Hepatocyte (in vitro differentiated cells): ENCODE measurements at regions not wholly inside any gene's neighbourhood (a gene's known extent, or its start where the extent isn't known, plus 50 kb on each side); places are given as distances from the start of the nearest gene placed in this dataset.

ENCODE experiments used
- EZH2 ChIP-seq: fragments of 200-600 bp; sonication (generic); IDR thresholded peaks from 2 replicates; pipeline ENCODE4 v1.6.1; 2016; ENCODE audit warnings: antibody characterized with exemption, mild to moderate bottlenecking, borderline replicate concordance
- EZH2phosphoT487 ChIP-seq: fragments of 200-600 bp; sonication (generic); IDR thresholded peaks from one replicate; pipeline ENCODE4 v1.6.1; 2018; ENCODE audit warnings: antibody characterized with exemption, mild to moderate bottlenecking, low read depth, moderate library complexity; ENCODE audit not compliant: unreplicated experiment, severe bottlenecking
- TF ChIP-seq, protein P1 (sequence below): fragments of 200-600 bp; sonication (generic); IDR thresholded peaks from 2 replicates; pipeline ENCODE4 v1.5.1; 2016; ENCODE audit warnings: antibody characterized with exemption, mild to moderate bottlenecking; ENCODE audit not compliant: poor library complexity

DNA sequence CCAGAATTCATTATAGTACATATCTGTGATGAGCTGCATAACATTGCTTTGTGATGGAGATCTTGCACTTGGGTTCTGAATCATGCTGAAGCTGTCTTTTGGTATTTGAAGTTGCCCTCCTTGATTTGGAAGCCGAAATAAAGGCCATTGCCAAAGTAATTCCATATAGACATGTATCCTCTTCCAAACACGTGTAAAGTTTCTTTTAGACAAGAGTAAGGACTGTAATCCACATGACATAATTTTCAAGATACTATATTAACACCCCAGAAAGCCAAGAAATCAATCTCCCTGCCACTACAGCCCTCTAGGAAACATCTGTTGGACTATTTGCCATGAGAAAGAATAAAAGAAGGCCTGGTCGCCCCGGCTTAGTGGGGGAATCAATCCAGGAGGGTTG lies 754.2 kb downstream of the FGF9 start:
- TF ChIP-seq, protein P1, sequence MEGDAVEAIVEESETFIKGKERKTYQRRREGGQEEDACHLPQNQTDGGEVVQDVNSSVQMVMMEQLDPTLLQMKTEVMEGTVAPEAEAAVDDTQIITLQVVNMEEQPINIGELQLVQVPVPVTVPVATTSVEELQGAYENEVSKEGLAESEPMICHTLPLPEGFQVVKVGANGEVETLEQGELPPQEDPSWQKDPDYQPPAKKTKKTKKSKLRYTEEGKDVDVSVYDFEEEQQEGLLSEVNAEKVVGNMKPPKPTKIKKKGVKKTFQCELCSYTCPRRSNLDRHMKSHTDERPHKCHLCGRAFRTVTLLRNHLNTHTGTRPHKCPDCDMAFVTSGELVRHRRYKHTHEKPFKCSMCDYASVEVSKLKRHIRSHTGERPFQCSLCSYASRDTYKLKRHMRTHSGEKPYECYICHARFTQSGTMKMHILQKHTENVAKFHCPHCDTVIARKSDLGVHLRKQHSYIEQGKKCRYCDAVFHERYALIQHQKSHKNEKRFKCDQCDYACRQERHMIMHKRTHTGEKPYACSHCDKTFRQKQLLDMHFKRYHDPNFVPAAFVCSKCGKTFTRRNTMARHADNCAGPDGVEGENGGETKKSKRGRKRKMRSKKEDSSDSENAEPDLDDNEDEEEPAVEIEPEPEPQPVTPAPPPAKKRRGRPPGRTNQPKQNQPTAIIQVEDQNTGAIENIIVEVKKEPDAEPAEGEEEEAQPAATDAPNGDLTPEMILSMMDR, result no peak
- TF ChIP-seq EZH2 (no peak), EZH2phosphoT487 (no peak)
